CD4-positive, alpha-beta T cell treated with Interleukin-15 for 4 hours (primary cell): ENCODE measurements at regions not wholly inside any gene's neighbourhood (a gene's known extent, or its start where the extent isn't known, plus 50 kb on each side); places are given as distances from the start of the nearest gene placed in this dataset.

ENCODE experiments used
- DNase-seq: peaks from one replicate; pipeline ENCODE4 v3.0.0-alpha.2; 2020; ENCODE audit warnings: low spot score

DNA sequence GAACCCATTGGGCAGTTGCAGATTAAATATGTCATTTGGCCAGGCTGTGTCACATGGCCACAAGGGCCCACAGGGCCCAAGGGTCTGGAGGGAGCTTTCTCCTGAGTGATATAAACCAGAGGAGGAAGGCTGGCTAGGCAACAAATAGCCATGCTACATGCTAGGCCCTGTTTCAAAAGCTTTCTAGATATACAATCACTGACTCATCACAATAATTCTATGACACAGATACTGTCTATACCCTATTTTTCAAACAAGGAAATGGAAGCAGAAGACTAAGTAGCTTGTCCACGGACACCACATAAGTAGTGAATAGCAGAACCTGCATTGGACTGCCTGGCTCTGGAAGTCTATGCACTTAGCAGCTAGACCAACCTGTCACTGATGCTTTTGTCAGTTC, 625.4 kb downstream of the NTRK3 start:
- no peak for DNase-seq

DNA sequence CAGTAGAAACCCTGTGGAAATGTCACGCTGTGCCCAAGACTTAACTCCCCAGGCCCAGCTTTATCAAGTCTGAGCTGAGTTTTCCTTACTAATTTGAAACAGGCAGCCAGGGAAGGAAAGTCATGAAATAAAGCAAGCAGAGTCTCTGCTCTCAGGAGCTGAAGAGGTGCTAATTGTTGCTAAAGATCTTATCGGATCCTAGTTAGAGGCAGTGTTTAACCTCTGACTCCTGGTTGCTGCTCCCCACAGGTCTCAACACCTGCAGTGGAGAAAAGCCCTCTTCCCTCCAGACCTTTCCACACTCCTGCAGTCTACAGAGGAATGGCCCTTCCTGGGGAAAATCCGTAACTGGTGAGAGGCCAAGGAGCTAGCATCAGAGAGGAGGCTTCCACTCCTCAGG, 628.2 kb downstream of the NTRK3 start:
- no peak for DNase-seq

DNA sequence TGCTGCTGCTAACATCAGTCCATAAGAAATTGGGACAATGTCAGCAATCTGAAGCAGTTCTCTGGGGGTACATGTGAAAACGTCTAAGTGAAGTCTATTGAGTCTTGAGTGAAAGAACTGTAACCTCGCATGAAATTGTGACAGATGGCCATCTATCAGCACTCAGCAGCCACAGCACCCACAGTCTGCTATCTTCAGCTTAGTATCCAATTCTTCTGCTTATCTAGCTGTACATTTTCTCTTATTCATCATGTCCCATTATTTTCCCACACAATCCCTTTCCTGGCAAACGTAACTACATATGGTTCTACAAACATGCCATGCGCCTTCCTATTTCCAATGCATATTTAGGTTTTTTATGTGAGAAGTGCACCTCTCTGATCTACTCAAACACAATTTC, 629.7 kb downstream of the NTRK3 start:
- no peak for DNase-seq

DNA sequence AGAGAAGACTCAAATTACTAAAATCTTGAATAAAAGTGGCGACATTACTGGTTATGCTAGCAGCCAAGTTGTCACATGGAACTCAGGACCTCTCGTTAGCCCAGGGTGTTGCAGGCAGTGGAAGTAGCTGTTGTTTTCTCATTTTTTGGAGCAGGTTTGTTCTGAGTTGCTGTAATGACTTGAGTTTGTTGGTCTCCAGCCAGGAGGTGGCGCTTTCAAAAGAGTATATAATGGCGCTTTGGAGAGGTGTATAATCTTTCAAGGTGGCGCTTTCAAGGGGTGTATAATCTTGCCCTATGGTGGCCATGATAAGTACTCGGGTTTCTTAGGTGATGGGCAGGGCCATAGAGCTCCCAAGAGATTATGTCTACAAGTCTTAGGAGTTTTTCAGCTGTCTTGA, 632.7 kb downstream of the NTRK3 start:
- no peak for DNase-seq

DNA sequence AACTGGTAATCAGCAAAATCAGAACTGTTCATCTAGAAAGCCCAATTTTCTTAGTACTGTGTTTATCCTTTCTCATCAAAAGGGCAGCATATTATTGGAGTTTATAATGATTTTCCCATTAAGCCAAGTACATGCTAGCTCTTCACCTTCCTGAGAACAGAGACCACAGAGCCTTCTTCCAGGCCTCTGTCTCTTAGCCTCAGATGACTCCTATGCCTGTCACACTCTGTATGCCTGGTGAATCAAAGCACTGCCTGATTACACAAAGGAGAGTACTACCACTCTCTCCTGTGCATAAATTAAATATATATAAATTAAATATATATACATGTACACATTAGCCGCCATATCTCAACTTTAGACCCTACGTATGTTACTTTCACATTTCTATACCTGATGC, 636.1 kb downstream of the NTRK3 start:
- no peak for DNase-seq

DNA sequence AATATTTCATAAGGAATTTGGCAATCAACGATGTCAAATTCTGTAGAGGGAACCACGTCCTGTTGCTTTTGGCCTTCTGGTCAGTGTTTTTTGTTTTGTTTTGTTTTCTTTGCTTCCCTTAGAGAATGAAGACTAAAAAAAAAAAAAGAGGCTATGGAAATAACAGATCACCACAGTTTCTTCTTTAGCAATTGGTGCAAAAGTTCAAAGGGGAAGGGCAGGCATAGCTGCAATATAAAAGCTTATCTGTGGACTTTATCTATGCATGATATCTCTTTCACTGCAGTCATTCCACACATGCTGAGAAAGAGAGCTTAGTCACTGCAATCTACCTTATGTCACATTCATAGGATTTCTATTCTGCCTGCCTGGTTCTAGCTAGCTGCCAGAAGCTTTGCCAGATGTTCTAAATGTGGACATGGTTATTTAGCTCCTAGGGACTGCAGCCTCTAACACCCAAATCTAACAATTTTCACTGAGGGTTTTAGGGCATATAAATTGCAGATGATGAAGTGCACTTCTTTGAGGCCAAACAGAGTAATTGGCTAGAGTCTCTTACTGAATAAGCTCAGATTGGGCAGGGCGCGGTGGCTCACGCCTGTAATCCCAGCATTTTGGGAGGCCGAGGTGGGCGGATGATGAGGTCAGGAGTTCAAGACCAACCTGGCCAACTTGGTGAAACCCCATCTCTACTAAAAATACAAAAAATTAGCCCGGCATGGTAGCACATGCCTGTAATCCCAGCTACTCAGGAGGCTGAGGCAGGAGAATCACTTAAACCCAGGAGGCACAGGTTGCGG, 637.2 kb downstream of the NTRK3 start:
- no peak for DNase-seq

DNA sequence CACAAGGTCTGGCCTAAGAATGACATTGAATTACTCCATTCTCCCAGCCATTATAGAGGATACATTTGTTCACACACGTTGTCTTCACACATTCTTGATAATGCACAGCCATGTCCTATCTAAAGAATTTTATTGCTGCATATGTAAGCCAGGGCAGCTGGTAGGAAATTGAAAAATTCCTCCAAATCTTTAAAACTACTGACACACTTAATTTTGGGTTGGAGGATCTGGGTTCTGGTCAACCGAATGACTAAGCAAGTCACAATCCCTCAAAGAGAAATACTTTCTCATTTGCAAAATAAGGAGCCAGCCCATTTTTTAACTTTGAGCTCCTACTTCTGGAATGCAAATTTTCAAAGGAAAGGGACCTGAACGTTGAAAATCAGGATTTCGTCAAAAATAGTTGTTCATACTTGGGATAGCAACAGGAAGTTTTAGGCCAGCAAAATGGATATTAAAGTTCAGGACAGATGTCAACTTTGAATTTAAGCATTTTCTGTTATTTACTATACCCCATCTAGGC, 638.3 kb downstream of the NTRK3 start:
- DNase-seq: no peak

DNA sequence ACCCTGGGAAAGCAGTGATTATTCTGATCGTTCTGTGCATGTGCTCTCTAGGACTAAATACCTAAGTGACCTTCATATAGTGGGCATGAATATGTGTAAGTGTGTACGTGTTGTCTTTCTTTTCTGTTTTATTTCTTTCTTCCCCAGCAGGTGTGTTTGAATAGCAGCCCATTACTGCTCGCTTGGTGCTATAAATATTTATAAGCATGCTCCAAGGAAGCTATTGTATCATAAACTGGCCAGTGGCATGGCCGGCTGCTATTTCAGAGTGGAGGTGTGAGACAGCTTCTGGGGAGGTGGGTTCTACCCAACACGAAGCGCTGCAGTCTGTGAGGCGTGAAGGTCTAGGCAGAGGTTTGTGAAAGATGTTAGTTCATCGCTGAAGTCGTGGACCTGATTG, 641.8 kb downstream of the NTRK3 start:
- DNase-seq: no peak

DNA sequence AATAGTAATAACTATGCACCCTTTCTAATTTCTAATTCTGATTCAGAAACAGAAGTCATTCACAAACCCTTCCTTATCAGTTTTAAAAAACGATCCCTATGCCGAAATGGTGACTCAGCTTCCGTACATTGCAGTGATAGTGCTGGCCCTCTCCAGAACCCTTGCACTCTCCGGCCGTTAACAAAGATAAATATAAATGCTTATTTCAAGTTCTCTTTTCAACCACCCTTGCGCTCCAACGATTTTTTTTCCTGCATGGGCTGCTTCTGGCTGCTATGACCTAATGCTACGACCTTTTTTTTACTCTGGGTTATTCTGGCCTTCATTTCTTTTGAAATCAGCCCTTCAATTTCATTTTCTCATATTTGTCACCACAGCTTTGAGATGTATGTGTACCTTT, 646.2 kb downstream of the NTRK3 start:
- DNase-seq: no peak

DNA sequence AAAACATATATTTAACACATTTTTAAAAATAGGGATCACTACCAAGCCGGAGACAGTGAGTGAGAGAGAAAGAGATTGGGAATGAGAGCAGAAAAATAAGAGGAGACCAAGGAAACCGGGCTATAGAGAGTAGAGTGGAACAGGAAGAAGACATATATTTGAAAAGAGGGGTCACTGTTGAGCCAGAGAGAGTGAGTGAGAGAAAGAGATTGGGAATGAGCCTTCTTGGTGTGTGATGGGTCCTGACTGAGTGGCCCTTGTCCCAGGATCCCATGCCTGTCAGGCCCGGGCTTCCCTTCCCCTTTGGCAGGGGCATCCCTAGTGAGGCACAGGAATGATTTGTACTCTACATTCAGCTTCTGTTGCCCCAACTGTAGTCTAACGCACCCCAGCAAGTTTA, 646.6 kb downstream of the NTRK3 start:
- no peak for DNase-seq

DNA sequence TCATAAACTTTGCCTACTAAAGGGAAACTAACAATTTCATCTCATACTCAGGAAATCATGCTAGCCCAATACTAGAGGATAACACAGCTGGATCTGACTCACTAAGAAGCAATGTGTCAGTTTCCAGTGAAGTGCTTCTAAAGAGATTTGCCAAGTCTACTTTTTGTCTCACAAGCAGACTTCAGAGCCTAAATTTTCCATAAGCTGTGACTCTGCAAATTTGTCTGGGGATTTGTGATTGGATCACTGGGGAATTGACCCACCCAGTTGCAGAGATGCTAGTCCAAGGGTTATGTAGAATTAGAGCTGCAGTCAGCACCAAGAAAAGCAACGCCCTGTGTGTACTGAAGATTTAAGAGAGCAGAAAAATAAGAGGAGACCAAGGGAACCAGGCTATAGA, 647.1 kb downstream of the NTRK3 start:
- no peak for DNase-seq

DNA sequence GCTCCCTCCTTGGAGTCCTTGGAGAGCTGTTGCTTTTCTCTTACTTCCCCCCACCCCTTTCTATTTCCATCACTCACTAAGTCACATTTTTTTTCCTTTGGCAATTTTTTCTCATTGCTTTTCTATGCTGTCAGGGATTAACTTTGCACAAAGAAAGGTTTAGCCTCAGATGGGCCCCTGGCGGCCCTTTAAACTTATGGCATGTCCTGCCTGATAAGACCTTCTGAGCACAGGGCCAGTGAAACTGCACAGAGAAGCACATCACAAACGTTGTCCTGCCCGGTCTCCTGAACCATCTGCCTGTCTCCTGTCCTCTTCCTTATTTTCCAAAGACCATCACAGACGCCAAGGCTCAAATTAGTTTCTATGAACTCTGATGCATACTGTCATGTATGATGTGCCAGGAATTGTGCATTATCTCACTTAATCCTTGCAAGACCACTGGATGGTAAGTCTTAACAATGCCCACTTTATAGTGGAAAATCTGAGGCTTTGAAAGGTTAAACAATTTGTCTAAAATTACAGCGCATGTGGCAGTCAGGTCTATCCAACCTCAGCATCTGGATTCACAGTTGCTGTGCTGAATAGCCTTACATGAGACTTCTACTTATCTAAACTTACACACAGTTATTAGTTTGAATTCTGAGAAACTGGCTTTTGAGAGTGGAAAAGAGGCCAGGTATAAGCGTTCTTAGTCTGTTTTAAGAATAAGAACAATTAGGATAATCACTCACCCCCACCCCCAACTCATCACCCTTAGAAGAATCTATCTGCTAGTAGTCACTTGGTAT, 648.1 kb downstream of the NTRK3 start:
- DNase-seq: no peak

DNA sequence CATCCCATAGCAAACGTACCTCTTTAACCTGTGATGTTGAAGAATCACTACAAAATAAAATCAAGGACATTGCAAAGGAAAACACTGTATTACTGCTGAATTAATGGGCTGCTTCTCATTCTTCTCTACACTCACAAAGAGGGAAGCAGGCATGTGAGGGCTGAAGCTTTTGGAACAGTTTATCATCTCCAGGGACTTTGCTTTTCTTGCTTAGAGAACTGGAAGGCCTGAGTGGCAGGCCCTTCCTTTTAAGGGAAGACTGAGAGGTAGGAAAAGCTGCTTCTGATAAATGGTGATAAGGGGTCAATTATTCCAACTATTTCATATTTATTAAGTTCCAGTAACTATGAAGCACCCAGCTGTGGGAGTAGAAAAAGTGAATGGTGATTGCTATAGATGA, 649.6 kb downstream of the NTRK3 start:
- no peak for DNase-seq

DNA sequence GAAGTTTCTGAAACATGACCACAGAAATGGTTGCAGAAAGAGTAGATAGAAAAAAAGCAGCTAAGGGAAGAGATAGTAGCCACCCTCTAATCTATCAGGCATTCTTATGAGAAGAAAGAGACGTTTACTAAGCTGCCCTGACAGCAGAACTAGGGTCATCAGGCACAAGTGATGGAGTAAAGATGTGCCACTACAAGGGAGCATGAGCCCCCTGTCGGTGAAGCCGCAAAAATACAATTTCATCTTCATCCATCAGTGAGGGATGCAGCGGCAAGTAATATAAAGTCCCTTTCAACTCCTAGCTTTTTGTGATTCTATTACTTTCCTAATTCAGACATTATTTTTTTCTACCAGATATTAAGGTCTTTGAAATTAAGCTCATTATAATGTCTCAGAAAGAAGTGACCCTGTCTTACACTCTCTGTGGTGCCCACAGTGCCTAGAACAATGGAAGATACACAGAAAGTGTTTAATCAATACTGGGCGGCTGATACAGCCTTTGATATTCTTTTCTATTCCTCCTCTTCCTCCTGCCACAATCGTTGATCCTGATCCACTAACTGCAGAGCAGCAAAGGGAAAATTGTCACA, 651.6 kb downstream of the NTRK3 start:
- DNase-seq: no peak

DNA sequence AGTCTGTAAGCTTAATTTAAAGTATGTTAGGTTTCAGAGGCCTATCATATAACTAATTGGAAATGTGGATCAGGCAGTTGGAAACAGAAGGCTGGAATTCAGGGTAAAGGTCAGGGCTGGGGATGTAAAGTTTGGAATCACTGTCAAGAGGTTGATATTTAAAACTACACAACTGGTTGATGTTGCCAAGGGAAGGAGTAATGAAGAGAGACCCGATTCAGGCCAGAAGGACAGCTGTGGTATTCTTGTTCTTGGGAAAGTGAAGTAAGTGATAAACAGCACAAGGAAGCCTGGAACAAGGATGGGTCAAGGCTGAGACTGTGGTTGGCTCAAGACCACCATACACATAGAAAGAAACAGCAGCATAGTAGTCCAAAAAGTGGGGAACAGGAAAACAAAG, 654.2 kb downstream of the NTRK3 start:
- DNase-seq: no peak

DNA sequence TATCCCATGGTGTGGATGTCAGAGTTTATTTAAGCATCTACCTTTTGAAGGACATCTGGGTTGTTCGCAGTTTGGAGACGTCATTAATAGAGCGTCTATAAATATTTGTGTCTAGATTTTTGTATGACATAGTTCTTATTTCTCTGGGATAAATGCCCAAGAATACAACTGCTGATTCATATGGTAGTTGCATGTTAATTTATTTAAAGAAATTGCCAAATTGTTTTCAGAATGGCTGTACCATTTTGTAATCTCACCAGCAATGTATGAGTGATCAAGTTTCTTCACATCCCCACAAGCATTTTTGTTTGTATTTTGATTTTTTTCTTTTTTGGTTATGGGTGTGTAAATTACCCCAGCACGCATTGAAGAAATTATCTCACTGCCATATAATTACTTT, 656.9 kb downstream of the NTRK3 start:
- no peak for DNase-seq

DNA sequence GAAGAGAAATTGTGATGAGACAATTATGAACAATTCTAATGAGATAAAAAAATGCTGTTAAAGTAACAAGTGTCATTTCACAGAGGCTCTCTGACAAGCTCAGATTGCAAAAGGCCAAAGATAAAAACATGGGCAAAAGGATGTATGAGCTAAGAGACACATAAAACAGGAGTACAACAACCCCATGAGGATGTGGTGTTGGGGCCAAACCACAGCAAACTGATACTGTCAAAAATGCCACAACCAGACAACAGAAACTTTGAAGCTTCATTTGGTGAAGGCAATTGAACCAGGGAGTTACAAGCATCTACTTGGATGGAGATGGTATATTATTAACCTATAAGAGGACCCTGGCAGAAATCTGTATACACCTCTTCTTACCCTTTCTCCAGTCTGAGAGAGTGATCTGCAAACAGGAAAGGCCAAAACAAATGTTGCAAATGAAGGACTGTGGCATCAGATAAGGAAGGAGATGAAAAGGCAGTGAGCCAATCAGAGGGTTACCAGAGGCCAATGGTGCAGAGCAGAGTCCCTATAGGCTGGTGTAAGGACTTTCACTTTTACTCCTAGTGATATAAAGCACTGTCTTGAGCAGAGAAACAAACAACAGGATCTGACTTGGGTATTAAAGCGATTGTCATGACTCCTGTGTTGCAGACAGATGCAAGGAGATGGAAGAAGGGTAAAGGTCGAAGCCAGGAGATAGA, 659.0 kb downstream of the NTRK3 start:
- DNase-seq: peak; percentile 18

DNA sequence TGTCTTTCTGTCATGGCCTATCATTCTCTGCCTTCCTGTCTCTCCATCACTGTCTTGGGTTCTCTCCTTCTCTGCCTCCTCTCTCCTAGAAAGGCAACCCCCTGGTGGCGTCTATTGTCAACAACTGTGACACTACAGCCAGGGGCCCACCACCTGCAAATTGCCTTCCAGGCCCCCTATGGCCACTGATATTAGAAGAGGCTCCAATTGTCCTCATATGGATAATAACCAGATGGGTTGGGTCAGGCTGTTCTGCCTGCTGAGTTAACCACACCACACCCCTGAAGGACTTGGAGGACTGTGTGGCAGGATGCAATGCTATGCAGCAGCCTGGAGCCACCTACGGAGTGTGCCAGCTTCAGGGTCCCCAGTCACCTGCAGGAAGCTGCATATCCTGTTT, 665.0 kb downstream of the NTRK3 start:
- DNase-seq: no peak

DNA sequence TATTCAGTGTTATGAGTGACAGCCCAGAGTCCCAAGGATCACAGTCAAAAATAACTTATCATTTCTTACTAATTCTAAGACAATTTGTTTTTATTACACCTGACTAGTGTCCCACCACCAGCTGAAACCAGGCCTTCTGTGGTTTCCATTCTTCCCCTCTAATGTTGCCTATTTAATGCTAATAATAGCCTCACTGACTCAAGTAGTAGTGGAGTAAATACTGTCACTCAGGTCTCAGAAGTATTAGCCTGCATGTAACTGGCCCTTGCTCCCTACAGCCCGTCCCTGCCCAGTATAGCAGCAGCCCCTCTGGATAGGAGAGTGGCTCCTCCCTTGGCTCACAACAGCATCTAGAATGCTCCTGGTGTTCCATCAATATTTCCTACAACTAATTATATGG, 665.5 kb downstream of the NTRK3 start:
- no peak for DNase-seq

DNA sequence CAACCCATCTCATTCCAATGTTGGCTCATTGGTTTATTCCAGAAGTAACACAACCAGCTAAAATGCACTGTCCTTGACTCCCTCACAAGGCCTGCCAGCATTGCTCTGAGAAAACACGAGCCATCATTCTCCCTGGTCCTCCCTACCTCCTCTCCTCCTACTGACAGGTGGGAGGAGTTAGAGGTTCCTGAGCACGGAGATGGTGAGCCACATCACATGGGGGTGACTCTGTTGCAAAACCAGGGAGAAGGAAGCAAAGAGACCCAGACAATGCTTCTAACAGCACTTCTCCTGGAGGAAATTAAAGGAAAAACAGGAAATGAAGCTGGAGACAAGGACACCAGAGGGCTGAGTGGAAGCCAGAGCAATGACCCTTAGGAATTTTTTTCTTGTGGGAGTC, 667.4 kb downstream of the NTRK3 start:
- no peak for DNase-seq

DNA sequence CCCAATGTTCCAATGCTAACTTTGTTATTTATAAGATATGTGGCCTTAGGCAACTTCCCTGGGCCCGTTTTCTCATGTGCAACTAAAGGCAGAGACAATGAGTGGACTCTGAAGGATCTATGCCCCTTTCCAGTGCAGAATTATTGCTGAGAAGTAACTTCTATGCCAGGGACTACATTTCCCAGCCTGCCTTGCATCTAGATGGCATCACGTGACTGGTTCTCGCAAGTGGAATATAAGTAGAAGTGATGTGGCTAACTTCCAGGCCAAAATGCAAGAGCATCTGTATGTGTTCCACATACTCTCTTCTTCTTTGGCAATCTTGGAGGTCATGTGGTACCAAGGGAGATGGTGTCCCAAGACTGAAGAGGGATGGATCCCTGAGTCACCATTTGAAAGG, 674.4 kb downstream of the NTRK3 start:
- DNase-seq: no peak

DNA sequence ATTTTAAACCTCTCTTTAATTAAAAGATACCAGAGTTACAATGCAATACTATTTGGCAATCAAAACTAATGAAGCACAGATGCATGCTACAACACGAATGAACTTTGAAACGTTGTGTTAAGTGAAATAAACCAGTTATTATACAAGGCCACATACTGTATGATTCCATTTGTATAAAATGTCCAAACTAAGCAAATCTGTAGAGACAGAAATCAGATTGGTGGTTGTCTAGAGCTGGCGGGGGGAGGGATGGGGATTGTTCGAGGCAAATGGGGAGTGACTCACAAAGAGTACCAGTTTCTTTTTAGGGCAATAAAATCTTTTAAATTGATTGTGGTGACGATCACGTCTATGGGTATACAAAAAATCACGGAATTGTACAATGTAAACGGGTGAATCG, 677.0 kb downstream of the NTRK3 start:
- DNase-seq: no peak
